H1 (cell line): ENCODE measurements at regions not wholly inside any gene's neighbourhood (a gene's known extent, or its start where the extent isn't known, plus 50 kb on each side); places are given as distances from the start of the nearest gene placed in this dataset.
"Not testable (repeated sequence)": the region's sequence is repeated elsewhere in the genome, so short reads cannot be mapped to it uniquely, and the experiment has no call there.

Source experiments
- CTCF ChIA-PET: fragments of 300-600 bp; sonication (Branson Sonifier 250); formaldehyde crosslinking; loops from one replicate; lab custom pipeline; 2021; ENCODE audit not compliant: partially characterized antibody; lab: Charles Lee
- POLR2A ChIA-PET: fragments of 300-600 bp; sonication (Branson Sonifier 250); formaldehyde crosslinking; loops from one replicate; lab custom pipeline; 2021; ENCODE audit warnings: inconsistent platforms; ENCODE audit not compliant: partially characterized antibody; lab: Charles Lee
- DNase-seq, 2 experiments: peaks; one replicate each; pipeline versions ENCODE4 v3.0.0 to v3.0.0-alpha.2; 2010 to 2022; ENCODE audit warnings: low spot score in 2 of 2, low read depth in 1 of 2, mixed read lengths in 1 of 2
- FAIRE-seq: peaks from 2 replicates; lab custom pipeline; 2011; peaks lifted over from hg19 to GRCh38; lab: Jason Lieb, UNC
- H2AFZ ChIP-seq: 2 replicates; pipeline ENCODE4 v1.8.1; 2012; ENCODE audit warnings: low read length, inconsistent platforms
- H2AK5ac ChIP-seq: 2 replicates; pipeline ENCODE4 v1.6.1; 2013; ENCODE audit warnings: low read depth, low read length
- H2BK120ac ChIP-seq: replicated peaks from 2 replicates; pipeline ENCODE3; 2013; ENCODE audit warnings: low read depth, low read length, inconsistent platforms
- H2BK12ac ChIP-seq: 2 replicates; pipeline ENCODE4 v1.6.1; 2013; ENCODE audit warnings: low read depth, low read length
- H2BK15ac ChIP-seq: 2 replicates; pipeline ENCODE4 v1.6.1; 2013; ENCODE audit warnings: low read length
- H2BK20ac ChIP-seq: 2 replicates; pipeline ENCODE4 v1.6.1; 2013; ENCODE audit warnings: low read length
- H2BK5ac ChIP-seq: 2 replicates; pipeline ENCODE4 v1.6.1; 2013; ENCODE audit warnings: low read depth, low read length
- H3K14ac ChIP-seq: 2 replicates; pipeline ENCODE4 v1.6.1; 2013; ENCODE audit warnings: inconsistent platforms; ENCODE audit not compliant: insufficient read length
- H3K18ac ChIP-seq: 2 replicates; pipeline ENCODE4 v1.6.1; 2013; ENCODE audit warnings: low read length; ENCODE audit errors: extremely low read depth
- H3K23ac ChIP-seq: 2 replicates; pipeline ENCODE4 v1.6.1; 2013; ENCODE audit warnings: inconsistent platforms; ENCODE audit not compliant: insufficient read length
- H3K23me2 ChIP-seq: 2 replicates; pipeline ENCODE4 v1.6.1; 2013; ENCODE audit warnings: low read depth, low read length
- H3K27ac ChIP-seq: 2 replicates; pipeline ENCODE4 v1.6.1; 2011; ENCODE audit warnings: low read depth, low read length, inconsistent platforms
- H3K27me3 ChIP-seq, 4 experiments: replicated peaks in 1 of 4; 1 replicate in 1 of 4; 2 replicates in 3 of 4; pipeline versions ENCODE4 v1.6.1 to v1.8.1; 2011 to 2013; ENCODE audit warnings: low read length in 3 of 4, mild to moderate bottlenecking in 3 of 4, inconsistent platforms in 2 of 4, mixed read lengths in 2 of 4, moderate library complexity in 1 of 4; ENCODE audit not compliant: control insufficient read depth in 3 of 4, insufficient read depth in 3 of 4; ENCODE audit errors: extremely low read depth in 1 of 4
- H3K36me3 ChIP-seq, 4 experiments: 2 replicates each; pipeline versions ENCODE4 v1.6.1 to v1.8.1; 2011 to 2013; ENCODE audit warnings: mild to moderate bottlenecking in 4 of 4, low read length in 3 of 4, moderate library complexity in 2 of 4, control low read depth in 1 of 4, inconsistent platforms in 1 of 4; ENCODE audit not compliant: insufficient read depth in 4 of 4, control insufficient read depth in 2 of 4
- H3K4ac ChIP-seq: replicated peaks from 2 replicates; pipeline ENCODE3; 2013; ENCODE audit warnings: low read length, low read depth, mixed read lengths, inconsistent platforms; ENCODE audit not compliant: insufficient read length
- H3K4me1 ChIP-seq, 4 experiments: replicated peaks in 1 of 4; 1 replicate in 1 of 4; 2 replicates in 3 of 4; pipeline versions ENCODE4 v1.6.1 to v1.8.1; 2011 to 2013; ENCODE audit warnings: low read length in 3 of 4, inconsistent platforms in 2 of 4, mixed read lengths in 1 of 4; ENCODE audit not compliant: insufficient read depth in 4 of 4, control insufficient read depth in 3 of 4
- H3K4me2 ChIP-seq, 2 experiments: 2 replicates each; pipeline versions ENCODE4 v1.6.1 to v1.8.1; 2011 to 2013; ENCODE audit warnings: low read depth in 2 of 2, low read length in 2 of 2, control low read depth in 1 of 2, inconsistent platforms in 1 of 2, mild to moderate bottlenecking in 1 of 2; ENCODE audit not compliant: insufficient read depth in 1 of 2
- H3K4me3 ChIP-seq, 4 experiments: fragments of 200-600, 300-600 bp in 1 of 4; sonication (generic), shearing (Covaris generic), sonication (Bioruptor Twin) in 1 of 4; 2 replicates each; pipeline versions ENCODE4 v1.5.1 to v1.8.1; 2011 to 2016; ENCODE audit warnings: low read length in 4 of 4, low read depth in 3 of 4, control low read depth in 2 of 4, inconsistent platforms in 2 of 4, mild to moderate bottlenecking in 2 of 4, mixed read lengths in 1 of 4, moderate library complexity in 1 of 4; ENCODE audit not compliant: insufficient read depth in 2 of 4; ENCODE audit errors: extremely low read depth in 1 of 4
- H3K56ac ChIP-seq: replicated peaks from 2 replicates; pipeline ENCODE3; 2013; ENCODE audit warnings: low read depth, mild to moderate bottlenecking, mixed read lengths, low read length, inconsistent platforms; ENCODE audit not compliant: insufficient read length
- H3K79me1 ChIP-seq: 2 replicates; pipeline ENCODE4 v1.6.1; 2013; ENCODE audit warnings: low read depth, low read length, control low read depth
- H3K79me2 ChIP-seq, 2 experiments: 2 replicates each; pipeline versions ENCODE4 v1.6.1 to v1.8.1; 2012 to 2013; ENCODE audit warnings: low read length in 2 of 2, mild to moderate bottlenecking in 2 of 2, inconsistent platforms in 1 of 2; ENCODE audit not compliant: insufficient read depth in 2 of 2, control insufficient read depth in 1 of 2
- H3K9ac ChIP-seq, 4 experiments: replicated peaks in 1 of 4; 1 replicate in 1 of 4; 2 replicates in 3 of 4; pipeline versions ENCODE4 v1.6.1 to v1.8.1; 2011 to 2013; ENCODE audit warnings: low read depth in 3 of 4, low read length in 3 of 4, control low read depth in 2 of 4, mild to moderate bottlenecking in 2 of 4, moderate library complexity in 2 of 4, inconsistent platforms in 1 of 4; ENCODE audit errors: extremely low read depth in 1 of 4
- H3K9me3 ChIP-seq, 2 experiments: 2 replicates each; pipeline versions ENCODE4 v1.6.1 to v1.8.1; 2012 to 2013; ENCODE audit warnings: mild to moderate bottlenecking in 2 of 2, moderate library complexity in 2 of 2, control low read depth in 1 of 2, inconsistent platforms in 1 of 2, low read depth in 1 of 2, low read length in 1 of 2, mixed read lengths in 1 of 2; ENCODE audit not compliant: insufficient read depth in 2 of 2
- H4K20me1 ChIP-seq, 2 experiments: replicated peaks in 1 of 2; 2 replicates each; pipeline versions ENCODE3 to v1.8.1; 2011 to 2013; ENCODE audit warnings: inconsistent platforms in 2 of 2, low read length in 2 of 2, mild to moderate bottlenecking in 1 of 2; ENCODE audit not compliant: insufficient read depth in 2 of 2, control insufficient read depth in 1 of 2
- H4K5ac ChIP-seq: 2 replicates; pipeline ENCODE4 v1.6.1; 2013; ENCODE audit warnings: low read length, low read depth, mixed read lengths, inconsistent platforms; ENCODE audit not compliant: insufficient read length
- H4K8ac ChIP-seq: 2 replicates; pipeline ENCODE4 v1.8.0; 2013; ENCODE audit warnings: mild to moderate bottlenecking, moderate library complexity, low read length, inconsistent platforms; ENCODE audit not compliant: insufficient read depth; ENCODE audit errors: extremely low read depth
- H4K91ac ChIP-seq: replicated peaks from 2 replicates; pipeline ENCODE3; 2013; ENCODE audit warnings: low read length, mixed read lengths, inconsistent platforms; ENCODE audit not compliant: insufficient read length

- H4K8ac ChIP-seq, H3K27me3 ChIP-seq, H3K56ac ChIP-seq, H2BK12ac ChIP-seq, H4K20me1 ChIP-seq, H4K5ac ChIP-seq, H3K36me3 ChIP-seq, H3K9ac ChIP-seq, H3K14ac ChIP-seq, H3K4me3 ChIP-seq, H2BK5ac ChIP-seq, POLR2A ChIA-PET, H3K4me1 ChIP-seq, H2BK120ac ChIP-seq, H3K23ac ChIP-seq, H3K9me3 ChIP-seq, FAIRE-seq, H2AFZ ChIP-seq, H3K23me2 ChIP-seq, H4K91ac ChIP-seq, H2BK20ac ChIP-seq, H3K79me1 ChIP-seq, DNase-seq, H2BK15ac ChIP-seq, H3K18ac ChIP-seq, H3K79me2 ChIP-seq, H3K4me2 ChIP-seq, H3K27ac ChIP-seq, H3K4ac ChIP-seq, CTCF ChIA-PET, H2AK5ac ChIP-seq: not testable (repeated sequence)
Observed at GRCh38 chr6:105860927-105861326, 225.2 kb upstream of the PRDM1 start.
